ENCODE measurements at regions not wholly inside any gene's neighbourhood (a gene's known extent, or its start where the extent isn't known, plus 50 kb on each side); places are given as distances from the start of the nearest gene placed in this dataset.

DNA sequence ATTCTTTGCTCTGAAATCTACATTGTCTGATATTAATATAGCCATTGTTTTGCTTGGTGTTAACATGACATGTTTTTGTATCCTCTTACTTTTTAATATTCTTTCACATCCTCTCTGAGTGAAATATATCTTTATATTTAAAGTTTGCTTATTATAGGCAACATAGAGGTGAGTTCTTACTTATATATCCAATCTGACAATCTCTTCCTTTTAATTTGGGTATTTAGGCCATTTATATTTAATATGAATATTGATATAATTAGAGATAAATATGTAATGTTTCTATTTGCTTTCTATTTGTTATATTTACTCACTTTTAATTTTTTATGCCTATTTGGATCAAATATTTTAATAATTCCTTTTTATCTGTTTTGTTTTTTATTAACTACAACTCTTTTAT lies 554.1 kb upstream of the SALL1 start:
- TF ChIP-seq, protein P1, sequence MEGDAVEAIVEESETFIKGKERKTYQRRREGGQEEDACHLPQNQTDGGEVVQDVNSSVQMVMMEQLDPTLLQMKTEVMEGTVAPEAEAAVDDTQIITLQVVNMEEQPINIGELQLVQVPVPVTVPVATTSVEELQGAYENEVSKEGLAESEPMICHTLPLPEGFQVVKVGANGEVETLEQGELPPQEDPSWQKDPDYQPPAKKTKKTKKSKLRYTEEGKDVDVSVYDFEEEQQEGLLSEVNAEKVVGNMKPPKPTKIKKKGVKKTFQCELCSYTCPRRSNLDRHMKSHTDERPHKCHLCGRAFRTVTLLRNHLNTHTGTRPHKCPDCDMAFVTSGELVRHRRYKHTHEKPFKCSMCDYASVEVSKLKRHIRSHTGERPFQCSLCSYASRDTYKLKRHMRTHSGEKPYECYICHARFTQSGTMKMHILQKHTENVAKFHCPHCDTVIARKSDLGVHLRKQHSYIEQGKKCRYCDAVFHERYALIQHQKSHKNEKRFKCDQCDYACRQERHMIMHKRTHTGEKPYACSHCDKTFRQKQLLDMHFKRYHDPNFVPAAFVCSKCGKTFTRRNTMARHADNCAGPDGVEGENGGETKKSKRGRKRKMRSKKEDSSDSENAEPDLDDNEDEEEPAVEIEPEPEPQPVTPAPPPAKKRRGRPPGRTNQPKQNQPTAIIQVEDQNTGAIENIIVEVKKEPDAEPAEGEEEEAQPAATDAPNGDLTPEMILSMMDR (IDR thresholded peaks at IDR 0.05): no peak
- DNase-seq (ENCODE audit: low spot score): no peak

DNA sequence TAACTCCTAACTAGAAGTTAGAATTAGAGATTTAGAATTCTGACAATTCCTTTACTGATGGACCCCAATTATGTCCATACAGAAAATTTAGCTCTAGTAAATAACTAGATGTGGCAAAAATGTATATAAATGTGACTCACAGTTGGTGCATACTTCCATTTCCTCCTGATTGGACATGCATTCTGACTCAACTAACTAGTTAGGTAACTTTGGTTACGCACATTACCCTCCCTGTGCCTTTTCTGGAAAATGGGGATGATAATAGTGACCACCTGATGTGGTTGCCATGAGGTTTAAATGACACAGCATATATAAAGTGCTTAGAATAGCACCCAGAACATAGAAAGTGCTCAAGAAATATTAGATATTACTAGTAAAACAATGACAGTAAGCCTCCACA lies 550.0 kb upstream of the SALL1 start:
- DNase-seq (ENCODE audit: low spot score) (no peak), ATAC-seq (ENCODE audit: low FRiP score) (no peak)
- TF ChIP-seq, protein P1 (IDR thresholded peaks at IDR 0.05): no peak

More for the DNA sequence above, 554.1 kb upstream of the SALL1 start:
- ATAC-seq (ENCODE audit: low FRiP score): no peak

DNA sequence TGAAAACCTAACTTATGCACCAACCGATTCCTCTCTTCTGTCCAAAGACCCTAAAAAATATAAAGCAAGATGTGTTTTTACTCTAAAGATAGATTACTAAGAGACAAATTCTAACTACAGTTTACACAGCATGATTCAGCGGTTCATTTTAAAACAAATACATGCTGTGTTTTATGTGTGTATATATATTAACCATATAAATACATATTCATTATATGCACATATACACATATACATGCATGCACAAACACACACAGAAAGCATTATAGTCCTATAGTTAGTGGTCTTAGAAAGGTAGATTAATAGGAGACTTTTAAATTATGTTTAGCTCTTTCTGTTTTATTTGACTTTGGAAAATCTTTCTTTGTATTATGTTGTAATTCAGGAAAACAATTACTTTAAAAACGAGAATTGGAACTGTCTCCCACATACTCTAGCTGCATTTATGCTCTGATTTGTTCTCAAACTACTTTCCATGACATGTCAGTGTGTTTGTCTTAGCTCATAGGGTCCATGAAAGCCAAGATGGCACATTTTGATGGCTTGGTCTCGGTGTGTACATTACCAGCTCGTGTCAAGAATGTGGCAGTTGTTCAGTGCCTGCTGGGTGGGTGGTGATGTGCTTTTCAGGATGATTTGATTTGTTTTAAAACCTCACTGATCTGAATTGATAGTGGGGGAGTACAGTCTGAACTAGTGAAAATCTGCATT lies 548.8 kb upstream of the SALL1 start:
- TF ChIP-seq, protein P1 (IDR thresholded peaks at IDR 0.05): no peak
- no peak for DNase-seq (ENCODE audit: low spot score)
- ATAC-seq (ENCODE audit: low FRiP score): no peak

DNA sequence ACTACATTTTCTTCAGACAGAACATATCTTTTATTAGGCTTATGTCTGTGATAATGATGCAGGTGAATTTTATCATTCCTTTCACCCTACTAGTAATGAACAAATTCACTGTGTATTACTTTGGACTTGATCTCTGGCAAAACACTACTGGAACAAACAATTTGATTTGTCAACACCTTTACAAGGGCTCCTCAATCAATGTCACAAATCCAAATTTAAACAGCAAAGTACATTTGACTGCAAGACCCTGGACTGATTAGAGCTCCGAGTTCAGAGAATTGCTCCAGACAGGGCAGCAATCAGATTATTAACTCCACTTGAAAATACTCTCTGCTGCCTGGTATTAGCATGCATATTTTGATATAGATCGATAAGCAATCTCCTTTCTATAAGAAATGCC lies 547.6 kb upstream of the SALL1 start:
- TF ChIP-seq, protein P1 (IDR thresholded peaks at IDR 0.05): no peak
- no peak for ATAC-seq (ENCODE audit: low FRiP score)

DNA sequence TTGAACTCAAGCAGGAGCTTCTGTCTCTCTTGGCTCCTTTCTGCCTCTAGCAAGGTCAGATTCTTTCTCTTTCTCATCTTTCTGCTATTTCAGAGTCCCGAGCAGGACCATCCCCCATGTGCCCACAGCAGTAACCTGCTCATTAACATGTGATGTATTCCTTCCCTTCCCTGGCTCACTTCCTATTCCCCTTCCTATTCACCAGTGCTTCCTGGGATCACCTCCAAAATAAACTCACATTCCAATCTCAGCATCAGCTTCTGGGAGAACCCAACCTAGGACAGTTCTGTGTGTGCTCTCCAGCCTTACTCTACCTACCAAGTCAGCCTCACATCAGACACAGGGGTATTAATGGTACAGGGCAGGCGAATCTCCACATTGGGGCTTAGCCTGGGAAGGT lies 546.4 kb upstream of the SALL1 start:
- TF ChIP-seq, protein P1 (IDR thresholded peaks at IDR 0.05): no peak
- DNase-seq (ENCODE audit: low spot score) (no peak), ATAC-seq (ENCODE audit: low FRiP score) (no peak)

More for the DNA sequence above, 547.6 kb upstream of the SALL1 start:
- DNase-seq (ENCODE audit: low spot score): no peak

DNA sequence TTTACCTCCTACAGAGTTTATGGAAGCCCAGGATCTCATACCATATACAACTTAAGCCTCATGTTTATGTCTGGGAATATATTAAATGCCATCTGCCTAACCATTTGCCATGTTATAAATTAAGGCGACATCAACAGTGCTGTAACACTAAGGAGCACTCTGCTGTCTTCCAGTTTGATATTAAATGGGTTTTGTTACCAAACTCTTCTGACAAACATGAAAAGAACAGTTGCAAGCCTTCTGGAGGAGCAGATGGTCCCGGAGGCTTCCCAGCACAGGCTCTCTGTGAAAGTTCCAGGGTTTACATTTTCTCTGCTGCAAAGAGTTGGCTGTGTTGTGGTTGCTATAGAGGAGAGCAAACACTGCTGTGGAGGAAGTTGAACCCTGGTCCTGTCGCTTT lies 545.3 kb upstream of the SALL1 start:
- TF ChIP-seq, protein P1 (IDR thresholded peaks at IDR 0.05): no peak
- no peak for DNase-seq (ENCODE audit: low spot score)
- ATAC-seq (ENCODE audit: low FRiP score): no peak

DNA sequence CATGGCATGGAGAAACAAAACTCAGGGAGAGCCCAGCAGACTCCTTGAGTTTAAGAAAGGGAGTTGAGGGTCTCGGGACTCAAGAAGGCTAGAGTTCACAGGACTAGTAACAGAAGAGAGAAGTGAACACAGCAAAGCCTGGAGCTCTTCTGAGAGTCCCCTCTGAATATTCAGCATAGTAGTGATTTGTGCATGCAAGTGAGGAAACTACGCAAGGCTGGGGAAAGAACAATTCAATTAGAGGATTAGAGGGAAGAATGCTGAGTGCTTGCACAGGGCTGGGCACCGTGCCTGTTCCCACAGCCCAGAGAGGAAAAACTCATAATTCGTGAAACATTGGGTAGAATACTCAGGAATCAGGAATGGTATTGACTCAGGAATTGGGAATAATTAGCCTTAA lies 540.0 kb upstream of the SALL1 start:
- DNase-seq (ENCODE audit: low spot score): no peak
- TF ChIP-seq, protein P1 (IDR thresholded peaks at IDR 0.05): no peak
- ATAC-seq (ENCODE audit: low FRiP score): no peak

Data from omental fat pad (tissue), 3 donors.